HT1080 (cell line): ENCODE measurements at regions not wholly inside any gene's neighbourhood (a gene's known extent, or its start where the extent isn't known, plus 50 kb on each side); places are given as distances from the start of the nearest gene placed in this dataset.
"Not testable (repeated sequence)": the region's sequence is repeated elsewhere in the genome, so short reads cannot be mapped to it uniquely, and the experiment has no call there.

Experiments used
- DNase-seq: peaks from one replicate; pipeline ENCODE4 v3.0.0-alpha.2; 2015; ENCODE audit warnings: low read depth

GRCh38 chr2:91497129-91498064 is 2805.9 kb downstream of the RPIA start:
- DNase-seq: not testable (repeated sequence)

DNA sequence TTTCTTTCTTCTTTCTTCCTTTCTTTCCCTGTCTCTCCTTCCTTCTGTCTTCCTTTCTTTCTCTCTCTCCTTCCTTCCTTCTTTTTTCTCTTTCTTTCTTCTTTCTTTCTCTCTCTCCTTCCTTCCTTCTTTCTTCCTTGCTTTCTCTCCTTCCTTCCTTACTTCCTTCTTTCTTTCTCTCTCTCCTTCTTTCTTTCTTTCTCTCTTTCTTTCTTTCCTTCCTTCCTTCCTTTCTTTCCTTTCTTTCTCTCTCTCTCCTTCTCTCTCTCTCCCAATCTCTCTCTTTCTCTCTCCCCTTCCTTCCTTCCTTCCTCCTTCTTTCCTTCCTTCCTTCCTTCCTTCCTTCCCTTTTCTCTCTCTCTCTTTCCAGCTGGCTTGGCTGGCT is 2806.6 kb downstream of the RPIA start:
- DNase-seq: not testable (repeated sequence)

DNA sequence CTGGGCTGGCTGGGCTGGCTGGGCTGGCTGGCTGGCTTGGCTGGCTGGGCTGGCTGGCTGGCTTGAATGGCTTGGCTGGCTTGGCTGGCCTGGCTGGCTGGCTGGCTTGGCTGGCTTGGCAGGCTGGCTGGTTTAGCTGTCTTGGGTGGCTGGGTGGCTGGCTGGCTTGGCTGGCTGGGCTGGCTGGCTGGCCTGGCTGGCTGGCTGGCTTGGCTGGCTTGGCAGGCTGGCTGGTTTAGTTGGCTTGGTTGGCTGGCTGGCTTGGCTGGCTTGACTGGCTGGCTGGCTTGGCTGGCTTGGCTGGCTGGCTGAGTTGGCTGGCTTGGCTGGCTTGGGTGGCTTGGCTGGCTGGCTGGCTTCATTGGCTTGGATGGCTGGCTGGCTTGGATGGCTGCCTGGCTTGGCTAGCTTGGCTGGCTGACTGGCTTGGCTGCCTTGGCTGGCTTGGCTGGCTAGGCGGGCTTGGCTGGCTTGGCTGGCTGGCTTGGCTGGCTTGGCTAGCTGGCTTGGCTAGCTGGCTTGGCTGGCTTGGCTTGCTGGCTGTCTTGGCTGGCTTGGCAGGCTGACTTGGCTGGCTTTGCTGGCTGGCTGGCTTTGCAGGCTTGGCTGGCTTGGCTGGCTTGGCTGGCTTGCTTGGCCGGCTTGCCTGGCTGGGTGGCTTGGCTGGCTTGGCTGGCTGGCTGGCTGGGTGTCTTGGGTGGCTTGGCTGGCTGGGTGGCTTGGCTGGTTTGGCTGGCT is 2807.2 kb downstream of the RPIA start:
- not testable (repeated sequence) for DNase-seq

DNA sequence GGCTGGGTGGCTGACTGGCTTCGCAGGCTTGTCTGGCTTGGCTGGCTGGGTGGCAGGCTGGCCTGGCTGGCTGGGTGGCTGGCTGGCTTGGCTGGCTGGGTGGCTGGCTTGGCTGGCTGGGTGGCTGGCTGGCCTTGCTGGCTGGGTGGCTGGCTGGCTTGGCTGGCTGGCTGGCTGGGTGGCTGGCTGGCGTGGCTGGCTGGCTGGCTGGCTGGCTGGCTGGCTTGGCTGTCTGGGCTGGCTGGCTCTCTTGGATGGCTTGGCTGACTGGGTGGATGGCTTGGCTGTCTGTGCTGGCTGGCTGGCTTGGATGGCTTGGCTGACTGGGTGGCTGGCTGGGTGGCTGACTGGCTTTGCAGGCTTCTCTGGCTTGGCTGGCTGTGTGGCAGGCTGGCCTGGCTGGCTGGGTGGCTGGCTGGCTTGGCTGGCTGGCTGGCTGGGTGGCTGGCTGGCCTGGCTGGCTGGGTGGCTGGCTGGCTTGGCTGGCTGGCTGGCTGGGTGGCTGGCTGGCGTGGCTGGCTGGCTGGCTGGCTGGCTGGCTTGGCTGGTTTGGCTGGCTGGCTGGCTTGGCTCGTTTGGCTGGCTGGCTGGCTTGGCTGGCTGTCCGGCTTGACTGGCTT is 2808.1 kb downstream of the RPIA start:
- not testable (repeated sequence) for DNase-seq

- not testable (repeated sequence) for DNase-seq
Observed at GRCh38 chr2:91500246-91500977, 2808.9 kb downstream of the RPIA start.

DNA sequence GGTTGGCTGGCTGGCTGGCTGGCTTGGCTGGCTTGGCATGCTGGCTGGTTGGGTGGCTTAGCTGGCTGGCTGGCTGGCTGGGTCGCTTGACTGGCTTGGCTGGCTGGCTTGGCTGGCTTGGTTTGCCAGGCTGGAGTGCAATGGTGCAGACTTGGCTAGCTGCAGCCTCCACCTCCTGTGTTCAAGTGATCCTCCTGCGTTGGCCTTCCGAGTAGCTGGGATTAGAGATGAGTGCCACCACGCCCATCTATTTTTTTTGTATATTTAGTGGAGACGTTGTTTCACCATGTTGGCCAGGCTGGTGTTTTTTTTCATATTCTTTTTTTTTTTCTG is 2809.5 kb downstream of the RPIA start:
- DNase-seq: not testable (repeated sequence)

DNA sequence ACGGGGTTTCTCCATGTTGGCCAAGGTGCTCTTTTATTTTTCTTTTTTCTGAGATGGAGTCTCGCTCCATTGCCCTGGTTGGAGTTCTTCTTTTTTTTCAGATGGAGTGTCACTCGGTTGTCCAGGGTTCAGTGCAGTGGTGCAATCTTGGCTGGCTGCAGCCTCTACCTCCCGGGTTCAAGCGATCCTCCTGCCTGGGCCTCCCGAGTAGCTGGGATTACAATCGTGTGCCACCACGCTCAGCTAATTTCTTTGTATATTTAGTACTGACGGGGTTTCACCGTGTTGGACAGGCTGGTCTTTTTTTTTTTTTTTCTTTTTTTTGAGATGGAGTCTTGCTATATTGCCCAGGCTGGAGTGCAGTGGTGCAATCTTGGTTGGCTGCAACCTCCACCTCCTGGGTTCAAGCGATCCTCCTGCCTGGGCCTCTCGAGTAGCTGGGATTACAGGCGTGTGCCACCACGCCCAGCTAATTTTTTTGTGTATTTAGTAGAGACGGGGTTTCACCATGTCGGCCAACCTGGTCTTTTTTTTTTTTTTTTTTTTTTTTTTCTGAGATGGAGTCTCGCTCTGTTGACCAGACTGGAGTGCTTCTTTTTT is 2810.1 kb downstream of the RPIA start:
- DNase-seq: not testable (repeated sequence)

- DNase-seq: not testable (repeated sequence)
Observed at GRCh38 chr2:91503572-91503958, 2812.1 kb downstream of the RPIA start.

GRCh38 chr2:91503959-91504741 is 2812.7 kb downstream of the RPIA start:
- not testable (repeated sequence) for DNase-seq

GRCh38 chr2:91508816-91509215 is 2817.3 kb downstream of the RPIA start:
- DNase-seq: not testable (repeated sequence)

DNA sequence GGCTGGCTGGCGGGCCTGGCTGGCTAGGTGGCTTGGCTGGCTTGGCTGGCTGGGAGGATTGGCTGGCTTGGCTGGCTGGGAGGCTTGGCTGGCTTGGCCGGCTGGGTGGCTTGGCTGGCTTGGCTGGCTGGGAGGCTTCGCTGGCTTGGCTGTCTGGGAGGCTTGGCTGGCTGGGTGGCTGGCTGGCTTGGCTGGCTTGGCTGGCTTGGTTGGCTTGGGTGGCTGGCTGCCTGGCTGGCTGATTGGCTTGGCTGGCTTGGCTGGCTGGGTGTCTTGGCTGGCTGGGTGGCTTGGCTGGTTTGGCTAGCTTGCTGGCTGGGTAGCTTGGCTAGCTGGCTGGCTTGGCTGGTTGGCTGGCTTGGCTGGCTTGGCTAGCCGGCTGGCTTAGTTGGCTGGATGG is 2817.8 kb downstream of the RPIA start:
- not testable (repeated sequence) for DNase-seq

- DNase-seq: not testable (repeated sequence)
Observed at GRCh38 chr2:91511166-91511565, 2819.7 kb downstream of the RPIA start.

DNA sequence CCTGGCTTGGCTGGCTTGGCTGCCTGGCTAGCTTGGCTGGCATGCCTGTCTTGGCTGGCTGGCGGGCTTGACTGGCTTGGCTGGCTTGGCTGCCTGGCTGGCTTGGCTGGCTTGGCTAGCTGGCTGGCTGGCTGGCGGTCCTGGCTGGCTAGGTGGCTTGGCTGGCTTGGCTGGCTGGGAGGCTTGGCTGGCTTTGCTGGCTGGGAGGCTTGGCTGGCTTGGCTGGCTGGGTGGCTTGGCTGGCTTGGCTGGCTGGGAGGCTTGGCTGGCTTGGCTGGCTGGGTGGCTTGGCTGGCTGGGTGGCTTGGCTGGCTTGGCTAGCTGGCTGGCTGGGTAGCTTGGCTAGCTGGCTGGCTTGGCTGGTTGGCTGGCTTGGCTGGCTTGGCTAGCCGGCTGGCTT is 2824.5 kb downstream of the RPIA start:
- not testable (repeated sequence) for DNase-seq

DNA sequence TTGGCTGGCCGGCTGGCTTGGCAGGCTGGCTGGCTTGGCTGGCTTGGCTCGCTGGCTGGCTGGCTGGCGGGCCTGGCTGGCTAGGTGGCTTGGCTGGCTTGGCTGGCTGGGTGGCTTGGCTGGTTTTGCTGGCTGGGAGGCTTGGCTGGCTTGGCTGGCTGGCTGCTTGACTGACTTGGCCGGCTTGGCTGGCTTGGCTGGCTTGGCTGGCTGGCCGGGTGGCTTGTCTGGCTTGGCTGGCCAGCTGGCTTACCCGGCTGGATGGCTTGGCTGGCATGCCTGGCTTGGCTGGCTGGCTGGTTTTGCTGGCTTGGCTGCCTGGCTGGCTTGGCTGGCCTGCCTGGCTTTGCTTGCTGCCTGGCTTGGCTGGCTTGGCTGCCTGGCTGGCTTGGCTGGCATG is 2825.2 kb downstream of the RPIA start:
- not testable (repeated sequence) for DNase-seq

- not testable (repeated sequence) for DNase-seq
Observed at GRCh38 chr2:91517846-91518245, 2826.4 kb downstream of the RPIA start.

- not testable (repeated sequence) for DNase-seq
Observed at GRCh38 chr2:91518361-91518981, 2827.0 kb downstream of the RPIA start.

DNA sequence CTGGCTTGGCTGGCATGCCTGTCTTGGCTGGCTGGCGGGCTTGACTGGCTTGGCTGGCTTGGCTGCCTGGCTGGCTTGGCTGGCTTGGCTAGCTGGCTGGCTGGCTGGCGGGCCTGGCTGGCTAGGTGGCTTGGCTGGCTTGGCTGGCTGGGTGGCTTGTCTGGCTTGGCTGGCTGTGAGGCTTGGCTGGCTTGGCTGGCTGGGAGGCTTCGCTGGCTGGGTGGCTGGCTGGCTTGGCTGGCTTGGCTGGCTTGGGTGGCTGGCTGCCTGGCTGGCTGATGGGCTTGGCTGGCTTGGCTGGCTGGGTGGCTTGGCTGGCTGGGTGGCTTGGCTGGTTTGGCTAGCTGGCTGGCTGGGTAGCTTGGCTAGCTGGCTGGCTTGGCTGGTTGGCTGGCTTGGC is 2827.9 kb downstream of the RPIA start:
- DNase-seq: not testable (repeated sequence)

DNA sequence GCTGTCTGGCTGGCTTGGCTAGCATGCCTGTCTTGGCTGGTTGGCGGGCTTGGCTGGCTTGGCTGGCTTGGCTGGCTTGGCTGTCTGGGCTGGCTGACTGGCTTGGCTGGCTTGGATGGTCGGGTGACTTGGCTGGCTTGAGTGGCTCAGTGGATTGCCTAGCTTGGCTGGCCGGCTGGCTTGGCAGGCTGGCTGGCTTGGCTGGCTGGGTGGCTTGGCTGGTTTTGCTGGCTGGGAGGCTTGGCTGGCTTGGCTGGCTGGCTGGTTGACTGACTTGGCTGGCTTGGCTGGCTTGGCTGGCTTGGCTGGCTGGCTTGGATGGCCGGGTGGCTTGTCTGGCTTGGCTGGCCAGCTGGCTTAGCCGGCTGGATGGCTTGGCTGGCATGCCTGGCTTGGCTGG is 2828.4 kb downstream of the RPIA start:
- not testable (repeated sequence) for DNase-seq

DNA sequence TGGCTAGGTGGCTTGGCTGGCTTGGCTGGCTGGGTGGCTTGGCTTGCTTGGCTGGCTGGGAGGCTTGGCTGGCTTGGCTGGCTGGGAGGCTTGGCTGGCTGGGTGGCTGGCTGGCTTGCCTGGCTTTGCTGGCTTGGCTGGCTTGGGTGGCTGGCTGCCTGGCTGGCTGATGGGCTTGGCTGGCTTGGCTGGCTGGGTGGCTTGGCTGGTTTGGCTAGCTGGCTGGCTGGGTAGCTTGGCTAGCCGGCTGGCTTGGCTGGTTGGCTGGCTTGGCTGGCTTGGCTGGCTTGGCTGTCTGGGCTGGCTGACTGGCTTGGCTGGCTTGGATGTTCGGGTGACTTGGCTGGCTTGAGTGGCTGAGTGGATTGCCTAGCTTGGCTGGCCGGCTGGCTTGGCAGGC is 2829.1 kb downstream of the RPIA start:
- DNase-seq: not testable (repeated sequence)
